IMR-90 (cell line): ENCODE measurements at regions not wholly inside any gene's neighbourhood (a gene's known extent, or its start where the extent isn't known, plus 50 kb on each side); places are given as distances from the start of the nearest gene placed in this dataset.

Experiments used
- CHD1 ChIP-seq: IDR thresholded peaks from 2 replicates; pipeline ENCODE4 v1.6.1; 2012; ENCODE audit warnings: low read depth, low read length, improper control_type of control experiment
- CTCF ChIP-seq: conservative IDR thresholded peaks from 2 replicates; pipeline ENCODE4 v1.5.1; 2012; ENCODE audit warnings: mild to moderate bottlenecking, low read depth, low read length, improper control_type of control experiment
- NFE2L2 ChIP-seq: fragments of 150-350 bp; IDR thresholded peaks from 2 replicates; pipeline ENCODE4 v1.6.1; 2016; ENCODE audit warnings: low read depth, mild to moderate bottlenecking, low read length
- POLR2A ChIP-seq: IDR thresholded peaks from 2 replicates; pipeline ENCODE4 v1.6.1; 2012; ENCODE audit warnings: mild to moderate bottlenecking, low read depth, low read length
- RCOR1 ChIP-seq: IDR thresholded peaks from 2 replicates; pipeline ENCODE4 v1.6.1; 2012; ENCODE audit warnings: mild to moderate bottlenecking, low read length, improper control_type of control experiment; ENCODE audit not compliant: insufficient replicate concordance
- RFX5 ChIP-seq: IDR thresholded peaks from 2 replicates; pipeline ENCODE4 v1.8.0; 2012; ENCODE audit warnings: low read depth, mild to moderate bottlenecking, low read length, moderate library complexity

GRCh38 chr2:15882761-15883497 is 57.4 kb upstream of the MYCN start:
- TF ChIP-seq CTCF (no peak), POLR2A (no peak), RCOR1 (no peak), NFE2L2 (no peak), RFX5 (no peak), CHD1 (no peak)
